ENCODE measurements at regions not wholly inside any gene's neighbourhood (a gene's known extent, or its start where the extent isn't known, plus 50 kb on each side); places are given as distances from the start of the nearest gene placed in this dataset.

DNA sequence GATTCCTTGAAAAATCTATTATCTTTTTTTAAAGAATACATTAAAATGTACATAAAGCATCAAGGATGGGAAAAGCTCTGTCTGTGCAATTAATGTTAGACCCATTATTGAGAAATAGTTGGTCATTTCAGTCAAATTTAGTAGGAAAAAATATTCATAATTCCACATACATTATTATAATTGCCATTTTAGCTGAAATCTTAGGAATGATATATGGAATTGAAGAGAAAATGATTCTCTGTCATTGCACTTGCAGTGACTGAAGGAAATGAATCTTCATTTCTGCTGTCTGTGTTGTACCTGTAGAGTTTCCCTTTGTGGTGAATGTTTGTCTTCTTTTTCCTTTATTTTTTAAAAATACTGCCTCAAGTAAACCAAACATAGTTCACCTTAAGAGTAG is 473.9 kb downstream of the C3orf38 start:
- TF ChIP-seq, protein P1, sequence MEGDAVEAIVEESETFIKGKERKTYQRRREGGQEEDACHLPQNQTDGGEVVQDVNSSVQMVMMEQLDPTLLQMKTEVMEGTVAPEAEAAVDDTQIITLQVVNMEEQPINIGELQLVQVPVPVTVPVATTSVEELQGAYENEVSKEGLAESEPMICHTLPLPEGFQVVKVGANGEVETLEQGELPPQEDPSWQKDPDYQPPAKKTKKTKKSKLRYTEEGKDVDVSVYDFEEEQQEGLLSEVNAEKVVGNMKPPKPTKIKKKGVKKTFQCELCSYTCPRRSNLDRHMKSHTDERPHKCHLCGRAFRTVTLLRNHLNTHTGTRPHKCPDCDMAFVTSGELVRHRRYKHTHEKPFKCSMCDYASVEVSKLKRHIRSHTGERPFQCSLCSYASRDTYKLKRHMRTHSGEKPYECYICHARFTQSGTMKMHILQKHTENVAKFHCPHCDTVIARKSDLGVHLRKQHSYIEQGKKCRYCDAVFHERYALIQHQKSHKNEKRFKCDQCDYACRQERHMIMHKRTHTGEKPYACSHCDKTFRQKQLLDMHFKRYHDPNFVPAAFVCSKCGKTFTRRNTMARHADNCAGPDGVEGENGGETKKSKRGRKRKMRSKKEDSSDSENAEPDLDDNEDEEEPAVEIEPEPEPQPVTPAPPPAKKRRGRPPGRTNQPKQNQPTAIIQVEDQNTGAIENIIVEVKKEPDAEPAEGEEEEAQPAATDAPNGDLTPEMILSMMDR (IDR thresholded peaks at IDR 0.05; ENCODE audit: unreplicated experiment in 3 of 3), result no peak
- Mint-ChIP-seq H3K9me3 (no peaks in the 10 kb centered on the region), H3K36me3 (ENCODE audit: low read depth) (no peaks in the 10 kb centered on the region), H3K4me3 (no peak overlapping the region), H3K27ac (no peak overlapping the region), H3K27me3 (ENCODE audit: low read depth) (no peaks in the 10 kb centered on the region), H3K4me1 (no peaks in the 10 kb centered on the region)

GRCh38 chr3:88626456-88627120 is 476.8 kb downstream of the C3orf38 start:
- H3K4me3 Mint-ChIP-seq, result no peak overlapping the region
- TF ChIP-seq, protein P1 (IDR thresholded peaks at IDR 0.05; ENCODE audit: unreplicated experiment in 3 of 3), result no peak
- H3K4me1 Mint-ChIP-seq, result no peaks in the 10 kb centered on the region
- no peaks in the 10 kb centered on the region for H3K36me3 Mint-ChIP-seq (ENCODE audit: low read depth)
- no peaks in the 10 kb centered on the region for H3K27me3 Mint-ChIP-seq (ENCODE audit: low read depth)
- no peaks in the 10 kb centered on the region for H3K9me3 Mint-ChIP-seq
- no peak overlapping the region for H3K27ac Mint-ChIP-seq

- H3K9me3 Mint-ChIP-seq, result no peaks in the 10 kb centered on the region
- H3K4me1 Mint-ChIP-seq, result no peaks in the 10 kb centered on the region
- H3K4me3 Mint-ChIP-seq, result no peak overlapping the region
- no peaks in the 10 kb centered on the region for H3K36me3 Mint-ChIP-seq (ENCODE audit: low read depth)
- H3K27ac Mint-ChIP-seq, result no peak overlapping the region
- TF ChIP-seq, protein P1 (IDR thresholded peaks at IDR 0.05; ENCODE audit: unreplicated experiment in 3 of 3), result no peak
- H3K27me3 Mint-ChIP-seq (ENCODE audit: low read depth), result no peaks in the 10 kb centered on the region
These were observed 478.5 kb upstream of the EPHA3 start for GRCh38 chr3:88628901-88629300.

GRCh38 chr3:88632226-88632625 is 475.2 kb upstream of the EPHA3 start:
- Mint-ChIP-seq H3K27ac (no peak overlapping the region), H3K4me3 (no peak overlapping the region), H3K27me3 (ENCODE audit: low read depth) (no peaks in the 10 kb centered on the region), H3K36me3 (ENCODE audit: low read depth) (no peaks in the 10 kb centered on the region), H3K4me1 (no peaks in the 10 kb centered on the region), H3K9me3 (peaks cover 4% of the 10 kb centered on the region)
- TF ChIP-seq, protein P1 (IDR thresholded peaks at IDR 0.05; ENCODE audit: unreplicated experiment in 3 of 3), result no peak

DNA sequence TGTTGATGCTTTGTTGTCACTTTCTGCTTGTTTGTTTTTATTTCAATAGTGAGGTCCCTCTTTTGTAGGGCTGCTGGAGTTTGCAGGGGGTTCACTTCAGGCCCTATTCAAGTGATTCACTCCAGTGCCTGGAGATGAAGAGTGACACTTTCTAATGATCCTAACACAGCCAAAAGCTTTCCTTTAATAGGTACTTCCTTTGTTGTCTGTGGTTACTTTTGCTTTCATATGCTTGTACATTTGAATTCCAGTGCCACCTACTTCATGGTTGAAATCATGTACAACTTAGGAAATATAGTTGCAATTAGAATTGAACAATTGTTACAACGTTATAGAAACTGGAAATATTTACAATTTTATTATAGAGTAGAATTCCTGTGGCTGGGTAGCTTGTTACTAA is 466.8 kb upstream of the EPHA3 start:
- no peak overlapping the region for H3K4me3 Mint-ChIP-seq
- no peaks in the 10 kb centered on the region for H3K4me1 Mint-ChIP-seq
- no peaks in the 10 kb centered on the region for H3K27me3 Mint-ChIP-seq (ENCODE audit: low read depth)
- H3K36me3 Mint-ChIP-seq (ENCODE audit: low read depth), result no peaks in the 10 kb centered on the region
- H3K27ac Mint-ChIP-seq, result no peak overlapping the region
- H3K9me3 Mint-ChIP-seq, result peaks cover 5% of the 10 kb centered on the region
- TF ChIP-seq, protein P1 (IDR thresholded peaks at IDR 0.05; ENCODE audit: unreplicated experiment in 3 of 3), result no peak

DNA sequence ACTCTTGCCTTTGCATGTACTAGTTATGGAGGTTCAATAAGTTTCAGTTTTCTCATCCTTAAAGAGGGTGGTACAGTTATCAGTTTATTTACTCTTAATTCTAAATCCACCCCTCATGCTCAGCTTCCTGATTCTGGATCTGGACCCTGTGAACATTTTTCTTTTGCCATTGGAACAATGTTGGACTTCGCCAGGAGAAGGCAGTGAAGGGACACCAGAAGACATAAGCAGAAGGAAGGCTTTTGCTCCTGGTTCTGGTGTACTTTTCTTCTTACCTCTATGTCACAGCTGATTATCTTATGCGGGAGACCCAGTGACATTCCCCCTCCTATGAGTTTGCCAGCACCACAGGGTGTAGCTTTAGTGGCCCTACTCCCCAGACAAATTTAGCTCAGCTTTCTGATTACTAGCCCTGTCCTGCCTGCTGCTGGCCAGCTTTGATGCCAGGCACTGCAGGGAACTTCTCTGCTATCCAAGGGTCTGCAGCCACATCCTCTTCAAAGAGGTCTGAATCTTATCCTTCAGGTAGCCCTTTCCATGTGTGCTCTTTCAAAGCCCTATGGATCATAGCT is 466.3 kb upstream of the EPHA3 start:
- H3K9me3 Mint-ChIP-seq, result peaks cover 5% of the 10 kb centered on the region
- no peak overlapping the region for H3K4me3 Mint-ChIP-seq
- H3K27me3 Mint-ChIP-seq (ENCODE audit: low read depth), result no peaks in the 10 kb centered on the region
- TF ChIP-seq, protein P1 (IDR thresholded peaks at IDR 0.05; ENCODE audit: unreplicated experiment in 3 of 3), result no peak
- H3K4me1 Mint-ChIP-seq, result no peaks in the 10 kb centered on the region
- no peaks in the 10 kb centered on the region for H3K36me3 Mint-ChIP-seq (ENCODE audit: low read depth)
- no peak overlapping the region for H3K27ac Mint-ChIP-seq
